Tibial nerve (tissue), 4 donors: ENCODE measurements at regions not wholly inside any gene's neighbourhood (a gene's known extent, or its start where the extent isn't known, plus 50 kb on each side); places are given as distances from the start of the nearest gene placed in this dataset.

ENCODE experiments used
- DNase-seq, 2 donors: peaks; one replicate each; pipeline ENCODE4 v3.0.0-alpha.2; 2019; ENCODE audit warnings: low spot score in 2 of 2
- H3K27ac ChIP-seq, 4 donors: fragments of 200-600 bp; sonication (generic) in 3 of 4; one replicate each; pipeline ENCODE4 v1.5.1; 2017 to 2019; ENCODE audit warnings: mild to moderate bottlenecking in 1 of 4
- H3K27me3 ChIP-seq, 2 donors: fragments of 200-600 bp; sonication (generic) in 1 of 2; one replicate each; pipeline versions ENCODE4 v1.5.1 to v1.6.0; 2017 to 2019
- H3K36me3 ChIP-seq, 3 donors: fragments of 200-600 bp; sonication (generic); one replicate each; pipeline ENCODE4 v1.5.1; 2018 to 2019
- H3K4me1 ChIP-seq, 4 donors: fragments of 200-600 bp; sonication (generic) in 3 of 4; one replicate each; pipeline ENCODE4 v1.5.1; 2017 to 2019
- H3K4me3 ChIP-seq, 4 donors: fragments of 200-600 bp; sonication (generic) in 3 of 4; one replicate each; pipeline ENCODE4 v1.5.1; 2017 to 2019; ENCODE audit warnings: mild to moderate bottlenecking in 1 of 4, moderate library complexity in 1 of 4
- H3K9me3 ChIP-seq, 4 donors: fragments of 200-600 bp; sonication (generic) in 3 of 4; one replicate each; pipeline ENCODE4 v1.5.1; 2017 to 2019
- EP300 ChIP-seq, 2 donors: sonication (generic); formaldehyde crosslinking; IDR thresholded peaks; one replicate each; pipeline ENCODE4 v1.6.1; 2017; ENCODE audit warnings: antibody characterized with exemption in 2 of 2, mild to moderate bottlenecking in 1 of 2
- POLR2A ChIP-seq, 2 donors: fragments of 450-650 bp; IDR thresholded peaks; one replicate each; pipeline ENCODE4 v1.6.1; 2017; ENCODE audit warnings: antibody characterized with exemption in 2 of 2, mild to moderate bottlenecking in 2 of 2, moderate library complexity in 2 of 2
- WGBS, 2 donors: methylation state at CpG; one replicate each; pipeline ENCODE4 v1.1.5; 2018; 5-methylcytosine and 5-hydroxymethylcytosine counted together
- TF ChIP-seq, protein P1 (sequence below), 5 experiments: fragments of 200-600 bp in 3 of 5; fragments of 450-650 bp in 2 of 5; sonication (generic) in 3 of 5; IDR thresholded peaks; one replicate each; pipeline ENCODE4 v1.5.1; 2016 to 2019; ENCODE audit warnings: antibody characterized with exemption in 5 of 5, mild to moderate bottlenecking in 3 of 5, moderate library complexity in 2 of 5

DNA sequence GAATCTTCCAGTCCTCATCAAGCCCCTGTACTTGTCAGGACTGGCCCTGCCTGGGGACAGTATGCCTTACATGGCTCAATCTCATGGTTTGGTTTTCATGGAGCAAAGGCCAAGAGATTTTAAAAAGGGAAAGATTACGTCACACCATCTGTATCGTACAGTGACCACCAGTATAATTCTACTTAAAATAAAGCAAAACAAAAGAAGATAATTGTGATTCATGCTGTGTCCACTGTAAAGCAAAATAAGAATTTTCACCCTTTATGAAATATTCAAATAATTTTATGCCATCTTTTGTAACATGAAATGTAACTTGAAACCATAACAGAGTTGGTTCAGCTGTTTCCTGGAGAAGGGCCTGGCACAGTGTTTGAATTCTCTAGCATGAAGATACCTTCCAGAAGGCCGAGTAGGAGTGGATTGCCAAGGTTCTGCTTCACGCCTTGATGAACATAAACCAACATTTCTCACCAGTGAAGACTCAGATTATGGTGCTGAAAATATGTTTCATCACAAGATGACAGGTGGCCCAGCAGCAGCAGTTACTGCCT is 486.5 kb downstream of the RFPL4B start:
- H3K27me3 ChIP-seq = no peaks in the 10 kb centered on the region
- H3K36me3 ChIP-seq = no peaks in the 10 kb centered on the region
- DNase-seq = no peak
- no peaks in the 10 kb centered on the region for H3K9me3 ChIP-seq
- no peak overlapping the region for H3K27ac ChIP-seq
- TF ChIP-seq EP300 (IDR thresholded peaks at IDR 0.05) (no peak), POLR2A (IDR thresholded peaks at IDR 0.05) (no peak)
- TF ChIP-seq, protein P1, sequence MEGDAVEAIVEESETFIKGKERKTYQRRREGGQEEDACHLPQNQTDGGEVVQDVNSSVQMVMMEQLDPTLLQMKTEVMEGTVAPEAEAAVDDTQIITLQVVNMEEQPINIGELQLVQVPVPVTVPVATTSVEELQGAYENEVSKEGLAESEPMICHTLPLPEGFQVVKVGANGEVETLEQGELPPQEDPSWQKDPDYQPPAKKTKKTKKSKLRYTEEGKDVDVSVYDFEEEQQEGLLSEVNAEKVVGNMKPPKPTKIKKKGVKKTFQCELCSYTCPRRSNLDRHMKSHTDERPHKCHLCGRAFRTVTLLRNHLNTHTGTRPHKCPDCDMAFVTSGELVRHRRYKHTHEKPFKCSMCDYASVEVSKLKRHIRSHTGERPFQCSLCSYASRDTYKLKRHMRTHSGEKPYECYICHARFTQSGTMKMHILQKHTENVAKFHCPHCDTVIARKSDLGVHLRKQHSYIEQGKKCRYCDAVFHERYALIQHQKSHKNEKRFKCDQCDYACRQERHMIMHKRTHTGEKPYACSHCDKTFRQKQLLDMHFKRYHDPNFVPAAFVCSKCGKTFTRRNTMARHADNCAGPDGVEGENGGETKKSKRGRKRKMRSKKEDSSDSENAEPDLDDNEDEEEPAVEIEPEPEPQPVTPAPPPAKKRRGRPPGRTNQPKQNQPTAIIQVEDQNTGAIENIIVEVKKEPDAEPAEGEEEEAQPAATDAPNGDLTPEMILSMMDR (IDR thresholded peaks at IDR 0.05) = no peak
- 80 to 88% methylated on average over 4 of the region's 4 CpGs for WGBS, 2 donors
- H3K4me3 ChIP-seq = no peak overlapping the region
- H3K4me1 ChIP-seq = no peaks in the 10 kb centered on the region

DNA sequence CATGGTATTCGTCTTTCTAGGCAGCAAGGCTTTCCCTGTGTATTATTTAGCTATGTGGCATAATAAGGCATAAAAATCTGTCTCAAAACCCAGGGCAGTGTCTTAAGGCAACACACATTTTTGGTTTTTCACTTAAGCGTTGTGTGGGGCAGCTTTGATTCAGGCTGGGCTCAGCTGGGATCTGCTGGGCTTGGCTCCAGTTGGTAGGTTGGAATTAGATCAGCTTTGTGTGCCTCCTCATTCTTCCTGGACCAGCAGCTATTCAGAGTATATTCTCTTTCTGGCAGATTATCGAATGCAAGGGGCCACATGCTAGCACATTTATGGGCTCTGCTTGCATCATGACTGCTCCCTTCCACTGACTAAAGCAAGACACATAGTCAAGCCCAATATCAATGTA is 487.9 kb downstream of the RFPL4B start:
- DNase-seq = no peak
- 92 to 93% methylated on average over 3 of the region's 3 CpGs for WGBS, 2 donors
- Histone ChIP-seq H3K27me3 (no peaks in the 10 kb centered on the region), H3K4me1 (no peaks in the 10 kb centered on the region), H3K9me3 (no peaks in the 10 kb centered on the region), H3K36me3 (no peaks in the 10 kb centered on the region), H3K4me3 (no peak overlapping the region), H3K27ac (no peak overlapping the region)
- no peak for TF ChIP-seq EP300 (IDR thresholded peaks at IDR 0.05)
- no peak for TF ChIP-seq POLR2A (IDR thresholded peaks at IDR 0.05)
- TF ChIP-seq, protein P1 (IDR thresholded peaks at IDR 0.05) = no peak

DNA sequence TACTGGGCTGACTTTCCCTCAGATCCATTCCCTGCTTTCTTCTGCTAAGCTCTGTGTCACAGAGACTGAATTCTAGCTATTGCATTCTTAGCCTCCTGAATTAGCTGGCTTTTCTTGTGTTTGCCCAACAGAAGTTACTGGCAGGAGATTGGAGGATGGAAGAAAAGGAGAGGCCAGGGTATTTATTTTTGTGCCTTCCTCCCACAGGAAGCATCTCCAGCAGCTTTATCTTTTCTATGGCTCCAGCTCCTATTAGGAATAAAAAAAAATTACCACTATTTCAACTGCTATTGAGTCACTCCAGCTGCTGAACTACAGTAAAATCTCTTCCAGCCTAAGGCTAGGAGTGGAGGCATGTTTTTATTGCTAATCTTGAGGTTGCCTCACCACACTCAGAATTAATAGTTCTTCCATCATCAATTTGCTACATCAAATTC is 492.4 kb downstream of the RFPL4B start:
- Histone ChIP-seq H3K36me3 (no peaks in the 10 kb centered on the region), H3K27ac (no peak overlapping the region), H3K9me3 (no peaks in the 10 kb centered on the region), H3K4me1 (no peaks in the 10 kb centered on the region), H3K27me3 (no peaks in the 10 kb centered on the region), H3K4me3 (no peak overlapping the region)
- DNase-seq = no peak
- TF ChIP-seq POLR2A (IDR thresholded peaks at IDR 0.05) = no peak
- TF ChIP-seq, protein P1 (IDR thresholded peaks at IDR 0.05) = no peak
- TF ChIP-seq EP300 (IDR thresholded peaks at IDR 0.05) = no peak

DNA sequence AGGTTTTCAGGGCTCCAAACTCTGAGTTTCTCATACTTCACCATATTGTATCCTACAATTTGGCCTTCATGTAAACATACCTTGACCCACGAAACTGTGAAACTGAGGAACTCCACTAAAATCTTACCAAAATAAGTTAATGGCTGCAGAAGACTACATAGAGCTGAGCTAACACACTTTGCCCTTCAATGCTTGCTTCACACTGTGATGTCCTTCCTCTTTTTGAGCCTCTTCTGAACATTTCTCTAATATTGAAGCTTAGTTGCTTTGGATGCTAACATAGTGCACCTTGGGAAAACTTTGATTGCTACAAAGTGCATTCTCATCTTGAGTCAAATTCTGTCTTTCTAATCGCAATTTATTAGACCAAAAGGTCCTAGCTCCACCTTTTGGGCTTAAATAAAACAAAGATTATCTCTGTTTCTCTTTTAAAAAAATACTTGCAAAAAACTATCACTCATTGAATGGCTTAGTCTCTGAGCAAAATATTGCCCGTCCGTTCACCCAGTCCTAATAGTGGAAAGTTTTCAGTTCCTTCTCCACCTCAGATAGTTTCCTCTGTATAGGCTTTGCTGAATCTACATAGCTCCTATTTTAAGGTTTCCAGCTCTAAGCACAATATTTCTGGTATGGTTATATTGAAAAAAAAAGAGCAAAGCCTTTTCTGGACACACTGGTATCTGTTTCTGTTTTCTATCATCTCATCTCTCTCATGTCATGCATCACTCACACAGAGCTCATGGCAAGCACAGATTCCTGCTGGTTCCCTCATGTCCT is 494.6 kb downstream of the RFPL4B start:
- Histone ChIP-seq H3K27ac (no peak overlapping the region), H3K36me3 (no peaks in the 10 kb centered on the region), H3K27me3 (no peaks in the 10 kb centered on the region), H3K4me3 (no peak overlapping the region), H3K4me1 (no peaks in the 10 kb centered on the region), H3K9me3 (no peaks in the 10 kb centered on the region)
- DNase-seq = no peak
- 76 to 80% methylated on average over 4 of the region's 4 CpGs for WGBS, 2 donors
- no peak for TF ChIP-seq EP300 (IDR thresholded peaks at IDR 0.05)
- TF ChIP-seq, protein P1 (IDR thresholded peaks at IDR 0.05) = no peak
- no peak for TF ChIP-seq POLR2A (IDR thresholded peaks at IDR 0.05)

DNA sequence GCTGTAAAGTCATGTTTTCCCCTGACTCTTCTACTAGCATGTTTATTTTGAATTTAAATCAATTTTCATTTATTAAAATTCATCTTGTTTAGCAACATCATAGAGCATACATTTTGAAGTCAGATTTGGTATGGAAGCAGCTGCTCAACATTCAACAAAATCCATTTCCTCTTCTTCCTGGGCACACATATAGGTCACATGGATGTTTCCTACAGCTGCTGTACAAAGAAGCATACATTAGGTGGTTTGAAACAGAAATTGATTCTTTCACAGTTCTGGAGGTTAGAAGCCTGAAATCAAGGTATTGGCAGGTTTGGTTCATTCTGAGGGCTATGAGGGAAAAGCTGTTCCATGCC is 495.2 kb downstream of the RFPL4B start:
- no peak for TF ChIP-seq EP300 (IDR thresholded peaks at IDR 0.05)
- TF ChIP-seq, protein P1 (IDR thresholded peaks at IDR 0.05) = no peak
- TF ChIP-seq POLR2A (IDR thresholded peaks at IDR 0.05) = no peak
- no peaks in the 10 kb centered on the region for H3K4me1 ChIP-seq
- no peaks in the 10 kb centered on the region for H3K36me3 ChIP-seq
- DNase-seq = no peak
- no peak overlapping the region for H3K4me3 ChIP-seq
- H3K9me3 ChIP-seq = no peaks in the 10 kb centered on the region
- no peak overlapping the region for H3K27ac ChIP-seq
- no peaks in the 10 kb centered on the region for H3K27me3 ChIP-seq
